ENCODE measurements at regions not wholly inside any gene's neighbourhood (a gene's known extent, or its start where the extent isn't known, plus 50 kb on each side); places are given as distances from the start of the nearest gene placed in this dataset.
"Not testable (repeated sequence)": the region's sequence is repeated elsewhere in the genome, so short reads cannot be mapped to it uniquely, and the experiment has no call there.

GRCh38 chr4:107423677-107424405 is 296.2 kb downstream of the PAPSS1 start:
- Histone ChIP-seq H3K4me1 (ENCODE audit: control insufficient read depth in 2 of 2, insufficient read depth in 2 of 2, low read length in 2 of 2) (no peaks in the 10 kb centered on the region), H3K4me3 (ENCODE audit: low read length) (no peak overlapping the region), H3K36me3 (ENCODE audit: control insufficient read depth in 2 of 3, insufficient read depth in 3 of 3, low read length in 3 of 3) (no peaks in the 10 kb centered on the region), H3K27me3 (ENCODE audit: control insufficient read depth in 2 of 2, insufficient read depth in 2 of 2, low read length in 2 of 2) (no peaks in the 10 kb centered on the region), H3K27ac (ENCODE audit: low read depth, low read length) (no peak overlapping the region), H3K9me3 (ENCODE audit: control insufficient read depth in 2 of 3, low read length in 3 of 3) (peaks cover 0 to 3% (median 0%) of the 10 kb centered on the region in 3 experiments)
- H3K27me3 Mint-ChIP-seq: peaks cover 0 to 10% (median 5%) of the 10 kb centered on the region in 5 donors
- ATAC-seq: no peak
- intact Hi-C loops (cut with micrococcal nuclease): no loop called here
- POLR2A ChIA-PET: no interaction called here
- peaks cover 0 to 5% (median 0%) of the 10 kb centered on the region in 11 donors for H3K9me3 Mint-ChIP-seq
- no peaks in the 10 kb centered on the region for H3K36me3 Mint-ChIP-seq
- no peak overlapping the region for H3K27ac Mint-ChIP-seq
- no peak for DNase-seq
- H3K4me1 Mint-ChIP-seq: no peaks in the 10 kb centered on the region
- H3K4me3 Mint-ChIP-seq: no peak overlapping the region
- CTCF ChIA-PET: no interaction called here

- H3K27me3 ChIP-seq (ENCODE audit: control insufficient read depth in 2 of 2, insufficient read depth in 2 of 2, low read length in 2 of 2); H3K36me3 ChIP-seq (ENCODE audit: control insufficient read depth in 2 of 3, insufficient read depth in 3 of 3, low read length in 3 of 3); ATAC-seq; H3K4me1 Mint-ChIP-seq; intact Hi-C loops (cut with micrococcal nuclease); H3K27ac Mint-ChIP-seq; H3K4me1 ChIP-seq (ENCODE audit: control insufficient read depth in 2 of 2, insufficient read depth in 2 of 2, low read length in 2 of 2); H3K27me3 Mint-ChIP-seq; H3K4me3 Mint-ChIP-seq; DNase-seq; H3K4me3 ChIP-seq (ENCODE audit: low read length); H3K27ac ChIP-seq (ENCODE audit: low read depth, low read length); H3K9me3 ChIP-seq (ENCODE audit: control insufficient read depth in 2 of 3, low read length in 3 of 3); CTCF ChIA-PET; H3K36me3 Mint-ChIP-seq; POLR2A ChIA-PET; H3K9me3 Mint-ChIP-seq: not testable (repeated sequence)
These were observed 300.5 kb downstream of the PAPSS1 start for GRCh38 chr4:107419536-107419935.

- CTCF ChIA-PET: no interaction called here
- Histone ChIP-seq H3K4me1 (ENCODE audit: control insufficient read depth in 2 of 2, insufficient read depth in 2 of 2, low read length in 2 of 2) (no peaks in the 10 kb centered on the region), H3K4me3 (ENCODE audit: low read length) (no peak overlapping the region), H3K36me3 (ENCODE audit: control insufficient read depth in 2 of 3, insufficient read depth in 3 of 3, low read length in 3 of 3) (no peaks in the 10 kb centered on the region), H3K27me3 (ENCODE audit: control insufficient read depth in 2 of 2, insufficient read depth in 2 of 2, low read length in 2 of 2) (no peaks in the 10 kb centered on the region), H3K9me3 (ENCODE audit: control insufficient read depth in 2 of 3, low read length in 3 of 3) (peaks cover 0 to 3% (median 0%) of the 10 kb centered on the region in 3 experiments), H3K27ac (ENCODE audit: low read depth, low read length) (no peak overlapping the region)
- Mint-ChIP-seq H3K27ac (no peak overlapping the region), H3K4me3 (no peak overlapping the region), H3K9me3 (peaks cover 0 to 11% (median 1%) of the 10 kb centered on the region in 11 donors), H3K4me1 (peaks cover 0 to 5% (median 0%) of the 10 kb centered on the region in 7 donors), H3K36me3 (peaks cover 0 to 5% (median 0%) of the 10 kb centered on the region in 5 donors), H3K27me3 (peaks cover 0 to 9% (median 4%) of the 10 kb centered on the region in 5 donors)
- ATAC-seq (no peak), DNase-seq (no peak)
- POLR2A ChIA-PET: no interaction called here
- intact Hi-C loops (cut with micrococcal nuclease): no loop called here
These were observed 301.0 kb downstream of the PAPSS1 start for GRCh38 chr4:107419052-107419451.

- H3K9me3 ChIP-seq (ENCODE audit: control insufficient read depth in 2 of 3, low read length in 3 of 3); H3K27ac Mint-ChIP-seq; H3K4me3 Mint-ChIP-seq; H3K4me1 ChIP-seq (ENCODE audit: control insufficient read depth in 2 of 2, insufficient read depth in 2 of 2, low read length in 2 of 2); H3K27ac ChIP-seq (ENCODE audit: low read depth, low read length); POLR2A ChIA-PET; DNase-seq; H3K27me3 ChIP-seq (ENCODE audit: control insufficient read depth in 2 of 2, insufficient read depth in 2 of 2, low read length in 2 of 2); CTCF ChIA-PET; H3K4me1 Mint-ChIP-seq; ATAC-seq; intact Hi-C loops (cut with micrococcal nuclease); H3K4me3 ChIP-seq (ENCODE audit: low read length); H3K36me3 ChIP-seq (ENCODE audit: control insufficient read depth in 2 of 3, insufficient read depth in 3 of 3, low read length in 3 of 3): not testable (repeated sequence)
- H3K9me3 Mint-ChIP-seq: peaks cover 0 to 24% (median 10%) of the 10 kb centered on the region in 11 donors
- peaks cover 0 to 18% (median 4%) of the 10 kb centered on the region in 5 donors for H3K27me3 Mint-ChIP-seq
- H3K36me3 Mint-ChIP-seq: peaks cover 0 to 16% (median 0%) of the 10 kb centered on the region in 5 donors
These were observed 304.5 kb downstream of the PAPSS1 start for GRCh38 chr4:107415490-107415889.

- POLR2A ChIA-PET, H3K4me1 Mint-ChIP-seq: not testable (repeated sequence)
- peaks cover 0 to 31% (median 11%) of the 10 kb centered on the region in 11 donors for H3K9me3 Mint-ChIP-seq
These were observed 310.2 kb downstream of the PAPSS1 start for GRCh38 chr4:107409872-107410271.

GRCh38 chr4:107408968-107409367 is 311.1 kb downstream of the PAPSS1 start:
- Mint-ChIP-seq H3K9me3 (peaks cover 0 to 31% (median 11%) of the 10 kb centered on the region in 11 donors), H3K4me3 (no peak overlapping the region), H3K27me3 (peaks cover 0 to 27% (median 11%) of the 10 kb centered on the region in 5 donors), H3K27ac (no peak overlapping the region), H3K36me3 (peaks cover 0 to 11% (median 0%) of the 10 kb centered on the region in 5 donors), H3K4me1 (no peaks in the 10 kb centered on the region)
- H3K36me3 ChIP-seq (ENCODE audit: control insufficient read depth in 2 of 3, insufficient read depth in 3 of 3, low read length in 3 of 3): no peaks in the 10 kb centered on the region
- intact Hi-C loops (cut with micrococcal nuclease): no loop called here
- no peak overlapping the region for H3K27ac ChIP-seq (ENCODE audit: low read depth, low read length)
- no peaks in the 10 kb centered on the region for H3K4me1 ChIP-seq (ENCODE audit: control insufficient read depth in 2 of 2, insufficient read depth in 2 of 2, low read length in 2 of 2)
- no peak overlapping the region for H3K4me3 ChIP-seq (ENCODE audit: low read length)
- H3K27me3 ChIP-seq (ENCODE audit: control insufficient read depth in 2 of 2, insufficient read depth in 2 of 2, low read length in 2 of 2): no peaks in the 10 kb centered on the region
- no peak for DNase-seq
- ATAC-seq: no peak
- ChIA-PET POLR2A (no interaction called here), CTCF (no interaction called here)
- no peaks in the 10 kb centered on the region for H3K9me3 ChIP-seq (ENCODE audit: control insufficient read depth in 2 of 3, low read length in 3 of 3)

More at GRCh38 chr4:107409872-107410271, 310.2 kb downstream of the PAPSS1 start:
- H3K4me1 ChIP-seq (ENCODE audit: control insufficient read depth in 2 of 2, insufficient read depth in 2 of 2, low read length in 2 of 2); H3K9me3 ChIP-seq (ENCODE audit: control insufficient read depth in 2 of 3, low read length in 3 of 3); H3K36me3 ChIP-seq (ENCODE audit: control insufficient read depth in 2 of 3, insufficient read depth in 3 of 3, low read length in 3 of 3); DNase-seq; H3K27ac Mint-ChIP-seq; ATAC-seq; intact Hi-C loops (cut with micrococcal nuclease); H3K27me3 ChIP-seq (ENCODE audit: control insufficient read depth in 2 of 2, insufficient read depth in 2 of 2, low read length in 2 of 2); H3K27ac ChIP-seq (ENCODE audit: low read depth, low read length); H3K4me3 Mint-ChIP-seq; H3K4me3 ChIP-seq (ENCODE audit: low read length): not testable (repeated sequence)
- Mint-ChIP-seq H3K36me3 (peaks cover 0 to 14% (median 0%) of the 10 kb centered on the region in 5 donors), H3K27me3 (peaks cover 0 to 32% (median 11%) of the 10 kb centered on the region in 5 donors)
- CTCF ChIA-PET: interaction anchor here (0.5 kb wide), 1 partner anchor 327 kb away, joined by 3 read pairs; no protein-coding TSS in a partner anchor
